IPS DF 4.7 (cell line): ENCODE measurements at regions not wholly inside any gene's neighbourhood (a gene's known extent, or its start where the extent isn't known, plus 50 kb on each side); places are given as distances from the start of the nearest gene placed in this dataset.
"Not testable (repeated sequence)": the region's sequence is repeated elsewhere in the genome, so short reads cannot be mapped to it uniquely, and the experiment has no call there.

Experiments used
- DNase-seq: peaks from one replicate; pipeline ENCODE4 v3.0.0-alpha.2; 2013; ENCODE audit warnings: low spot score; ENCODE audit errors: extremely low read depth

- DNase-seq = no peak
Observed at GRCh38 chr6:63014290-63014689, 197.0 kb upstream of the FKBP1C start.

GRCh38 chr6:63022631-63023030 lies 188.6 kb upstream of the FKBP1C start:
- no peak for DNase-seq

- DNase-seq = no peak
Observed at GRCh38 chr6:63023726-63024125, 187.5 kb upstream of the FKBP1C start.

GRCh38 chr6:63049216-63049615 lies 162.1 kb upstream of the FKBP1C start:
- DNase-seq = no peak

- DNase-seq = not testable (repeated sequence)
Observed at GRCh38 chr6:63053206-63053605, 158.1 kb upstream of the FKBP1C start.

- no peak for DNase-seq
Observed at GRCh38 chr6:63058601-63059000, 152.7 kb upstream of the FKBP1C start.

- no peak for DNase-seq
Observed at GRCh38 chr6:63063631-63064271, 147.5 kb upstream of the FKBP1C start.

GRCh38 chr6:63066055-63066704 lies 145.1 kb upstream of the FKBP1C start:
- DNase-seq = no peak

GRCh38 chr6:63094947-63095346 lies 116.3 kb upstream of the FKBP1C start:
- no peak for DNase-seq

- DNase-seq = no peak
Observed at GRCh38 chr6:63097222-63097621, 114.0 kb upstream of the FKBP1C start.

GRCh38 chr6:63098789-63099188 lies 112.5 kb upstream of the FKBP1C start:
- DNase-seq = no peak

- DNase-seq = no peak
Observed at GRCh38 chr6:63099772-63100459, 111.4 kb upstream of the FKBP1C start.

GRCh38 chr6:63114610-63115211 lies 96.6 kb upstream of the FKBP1C start:
- DNase-seq = no peak

GRCh38 chr6:63121166-63121565 lies 90.1 kb upstream of the FKBP1C start:
- no peak for DNase-seq

GRCh38 chr6:63140114-63140513 lies 71.2 kb upstream of the FKBP1C start:
- DNase-seq = no peak

GRCh38 chr6:63140692-63141318 lies 70.5 kb upstream of the FKBP1C start:
- no peak for DNase-seq

GRCh38 chr6:63149730-63150129 lies 61.5 kb upstream of the FKBP1C start:
- DNase-seq = no peak

- no peak for DNase-seq
Observed at GRCh38 chr6:63154535-63154934, 56.7 kb upstream of the FKBP1C start.
